NAMALWA (cell line): ENCODE measurements at regions not wholly inside any gene's neighbourhood (a gene's known extent, or its start where the extent isn't known, plus 50 kb on each side); places are given as distances from the start of the nearest gene placed in this dataset.

Experiments used
- DNase-seq: peaks from one replicate; pipeline ENCODE4 v3.0.0-alpha.2; 2015; ENCODE audit warnings: low spot score

GRCh38 chr18:42185486-42185885 lies 230.5 kb downstream of the PIK3C3 start:
- DNase-seq: no peak

- no peak for DNase-seq
Observed at GRCh38 chr18:42187611-42188380, 232.8 kb downstream of the PIK3C3 start.

GRCh38 chr18:42190643-42191042 lies 235.6 kb downstream of the PIK3C3 start:
- no peak for DNase-seq

GRCh38 chr18:42192251-42193248 lies 237.5 kb downstream of the PIK3C3 start:
- no peak for DNase-seq

- no peak for DNase-seq
Observed at GRCh38 chr18:42196651-42197050, 241.6 kb downstream of the PIK3C3 start.

GRCh38 chr18:42201137-42201536 lies 246.1 kb downstream of the PIK3C3 start:
- no peak for DNase-seq

GRCh38 chr18:42211201-42211600 lies 256.2 kb downstream of the PIK3C3 start:
- DNase-seq: no peak

- DNase-seq: no peak
Observed at GRCh38 chr18:42222557-42222956, 267.5 kb downstream of the PIK3C3 start.

- no peak for DNase-seq
Observed at GRCh38 chr18:42228581-42228980, 273.5 kb downstream of the PIK3C3 start.

GRCh38 chr18:42229211-42230210 lies 274.5 kb downstream of the PIK3C3 start:
- no peak for DNase-seq

- DNase-seq: no peak
Observed at GRCh38 chr18:42230636-42231035, 275.6 kb downstream of the PIK3C3 start.

GRCh38 chr18:42231284-42231683 lies 276.2 kb downstream of the PIK3C3 start:
- DNase-seq: no peak

GRCh38 chr18:42231796-42232195 lies 276.8 kb downstream of the PIK3C3 start:
- DNase-seq: no peak

GRCh38 chr18:42233908-42234307 lies 278.9 kb downstream of the PIK3C3 start:
- DNase-seq: no peak

GRCh38 chr18:42242758-42243157 lies 287.7 kb downstream of the PIK3C3 start:
- DNase-seq: no peak

GRCh38 chr18:42245137-42245536 lies 290.1 kb downstream of the PIK3C3 start:
- no peak for DNase-seq

GRCh38 chr18:42255908-42256765 lies 301.1 kb downstream of the PIK3C3 start:
- DNase-seq: no peak

- no peak for DNase-seq
Observed at GRCh38 chr18:42258301-42258965, 303.4 kb downstream of the PIK3C3 start.

GRCh38 chr18:42261731-42262130 lies 306.7 kb downstream of the PIK3C3 start:
- no peak for DNase-seq

- DNase-seq: no peak
Observed at GRCh38 chr18:42264497-42264896, 309.5 kb downstream of the PIK3C3 start.
